Hepatocyte (in vitro differentiated cells): ENCODE measurements at regions not wholly inside any gene's neighbourhood (a gene's known extent, or its start where the extent isn't known, plus 50 kb on each side); places are given as distances from the start of the nearest gene placed in this dataset.

Source experiments
- DNase-seq: peaks from one replicate; pipeline ENCODE4 v3.0.0-alpha.2; 2016; ENCODE audit warnings: low spot score
- H2AFZ ChIP-seq: fragments of 200-600 bp; sonication (generic); 2 replicates; pipeline ENCODE4 v1.6.0; 2016; ENCODE audit warnings: antibody characterized with exemption, mild to moderate bottlenecking
- H3K27ac ChIP-seq: fragments of 200-600 bp; sonication (generic); 2 replicates; pipeline ENCODE4 v1.5.1; 2016; ENCODE audit warnings: mild to moderate bottlenecking
- H3K27me3 ChIP-seq: fragments of 200-600 bp; sonication (generic); 2 replicates; pipeline ENCODE4 v1.6.1; 2016
- H3K36me3 ChIP-seq: fragments of 200-600 bp; sonication (generic); replicated peaks from 2 replicates; pipeline ENCODE4 v1.5.1; 2016; ENCODE audit warnings: low read depth; ENCODE audit not compliant: insufficient read depth
- H3K4me1 ChIP-seq: fragments of 200-600 bp; sonication (generic); 2 replicates; pipeline ENCODE4 v1.5.1; 2016; ENCODE audit warnings: mild to moderate bottlenecking, moderate library complexity; ENCODE audit not compliant: insufficient read depth
- H3K4me2 ChIP-seq: fragments of 200-600 bp; sonication (generic); 2 replicates; pipeline ENCODE4 v1.6.0; 2016
- H3K4me3 ChIP-seq: fragments of 200-600 bp; sonication (generic); 2 replicates; pipeline ENCODE4 v1.5.1; 2016; ENCODE audit warnings: mild to moderate bottlenecking
- H3K79me2 ChIP-seq: fragments of 200-600 bp; sonication (generic); 2 replicates; pipeline ENCODE4 v1.6.0; 2017; ENCODE audit warnings: mild to moderate bottlenecking
- H3K9me2 ChIP-seq: fragments of 200-600 bp; sonication (generic); replicated peaks from 2 replicates; pipeline ENCODE4 v1.6.0; 2017; ENCODE audit warnings: mild to moderate bottlenecking; ENCODE audit not compliant: insufficient read depth
- H3K9me3 ChIP-seq: fragments of 200-600 bp; sonication (generic); 2 replicates; pipeline ENCODE4 v1.5.1; 2016; ENCODE audit warnings: low read depth, mild to moderate bottlenecking
- H4K20me1 ChIP-seq: fragments of 200-600 bp; sonication (generic); 2 replicates; pipeline ENCODE4 v1.6.0; 2016; ENCODE audit warnings: mild to moderate bottlenecking; ENCODE audit not compliant: insufficient read depth, poor library complexity, severe bottlenecking
- CTCF ChIP-seq: fragments of 200-600 bp; sonication (generic); IDR thresholded peaks from 2 replicates; pipeline ENCODE4 v1.5.1; 2016; ENCODE audit warnings: antibody characterized with exemption, mild to moderate bottlenecking; ENCODE audit not compliant: poor library complexity
- EZH2 ChIP-seq: fragments of 200-600 bp; sonication (generic); IDR thresholded peaks from 2 replicates; pipeline ENCODE4 v1.6.1; 2016; ENCODE audit warnings: antibody characterized with exemption, mild to moderate bottlenecking, borderline replicate concordance
- EZH2phosphoT487 ChIP-seq: fragments of 200-600 bp; sonication (generic); IDR thresholded peaks from one replicate; pipeline ENCODE4 v1.6.1; 2018; ENCODE audit warnings: antibody characterized with exemption, mild to moderate bottlenecking, low read depth, moderate library complexity; ENCODE audit not compliant: unreplicated experiment, severe bottlenecking
- WGBS: methylation state at CpG from one replicate; pipeline ENCODE4 v1.1.6; 2016; ENCODE audit warnings: low lambda C conversion rate; ENCODE audit errors: missing lambda C conversion rate; 5-methylcytosine and 5-hydroxymethylcytosine counted together

GRCh38 chr3:64890466-64890865, 202.7 kb upstream of the ADAMTS9 start:
- 95% methylated on average over 2 of the region's 2 CpGs for WGBS
- TF ChIP-seq EZH2phosphoT487 (no peak), CTCF (no peak), EZH2 (no peak)
- DNase-seq = no peak

DNA sequence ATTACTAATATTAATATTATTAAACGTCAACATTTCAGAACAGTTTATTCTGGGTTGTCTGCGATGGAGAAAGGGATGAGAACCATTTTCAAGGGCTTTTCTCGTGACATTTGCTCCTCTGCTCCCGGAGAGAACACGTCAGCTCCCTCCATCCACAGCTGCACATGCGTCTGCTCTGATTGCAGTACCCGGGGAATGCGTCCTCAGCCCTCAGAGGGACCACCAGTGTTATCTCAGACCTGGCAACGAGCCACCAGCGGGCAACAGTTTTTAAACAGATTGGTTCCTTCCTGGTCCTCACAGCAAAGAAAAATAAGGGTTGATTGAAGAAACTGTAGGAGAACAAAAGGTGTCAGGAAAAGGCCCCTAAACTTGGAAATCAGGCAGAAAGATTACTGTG, 202.2 kb upstream of the ADAMTS9 start:
- Histone ChIP-seq H3K4me1 (peaks cover 12% of the 10 kb centered on the region), H3K36me3 (no peaks in the 10 kb centered on the region), H2AFZ (no peak overlapping the region), H3K4me2 (no peak overlapping the region), H4K20me1 (no peaks in the 10 kb centered on the region), H3K79me2 (no peaks in the 10 kb centered on the region), H3K9me2 (no peaks in the 10 kb centered on the region), H3K27ac (peak overlapping the region; percentile 7), H3K4me3 (no peak overlapping the region), H3K9me3 (no peaks in the 10 kb centered on the region), H3K27me3 (no peaks in the 10 kb centered on the region)
- 72% methylated on average over 10 of the region's 10 CpGs for WGBS
- TF ChIP-seq CTCF (no peak), EZH2 (no peak), EZH2phosphoT487 (no peak)
- no peak for DNase-seq

More at GRCh38 chr3:64890466-64890865, 202.7 kb upstream of the ADAMTS9 start:
- H3K9me2 ChIP-seq = no peaks in the 10 kb centered on the region
- no peaks in the 10 kb centered on the region for H3K36me3 ChIP-seq
- H3K4me2 ChIP-seq = no peak overlapping the region
- H2AFZ ChIP-seq = no peak overlapping the region
- H3K4me1 ChIP-seq = peaks cover 12% of the 10 kb centered on the region
- no peaks in the 10 kb centered on the region for H3K79me2 ChIP-seq
- H3K9me3 ChIP-seq = no peaks in the 10 kb centered on the region
- H3K27me3 ChIP-seq = no peaks in the 10 kb centered on the region
- H3K27ac ChIP-seq = no peak overlapping the region
- H4K20me1 ChIP-seq = no peaks in the 10 kb centered on the region
- no peak overlapping the region for H3K4me3 ChIP-seq

- H3K4me3 ChIP-seq = no peak overlapping the region
Observed at GRCh38 chr3:64888840-64889392, 201.1 kb upstream of the ADAMTS9 start.

More at GRCh38 chr3:64888840-64889392, 201.1 kb upstream of the ADAMTS9 start:
- no peak for DNase-seq
- Histone ChIP-seq H3K4me1 (peaks cover 12% of the 10 kb centered on the region), H3K27ac (peak overlapping the region; percentile 7), H4K20me1 (no peaks in the 10 kb centered on the region), H2AFZ (no peak overlapping the region), H3K36me3 (no peaks in the 10 kb centered on the region), H3K27me3 (no peaks in the 10 kb centered on the region), H3K79me2 (no peaks in the 10 kb centered on the region), H3K9me3 (no peaks in the 10 kb centered on the region), H3K9me2 (no peaks in the 10 kb centered on the region), H3K4me2 (no peak overlapping the region)
- 70% methylated on average over 3 of the region's 3 CpGs for WGBS
- TF ChIP-seq EZH2phosphoT487 = no peak
- TF ChIP-seq EZH2 = no peak
- no peak for TF ChIP-seq CTCF
